Transverse colon (tissue), 4 donors: ENCODE measurements at regions not wholly inside any gene's neighbourhood (a gene's known extent, or its start where the extent isn't known, plus 50 kb on each side); places are given as distances from the start of the nearest gene placed in this dataset.

Experiments
- DNase-seq: peaks from one replicate; pipeline ENCODE4 v3.0.0-alpha.2; 2019
- H3K27ac ChIP-seq, 4 donors: fragments of 200-600 bp; sonication (generic); 2 replicates each; pipeline ENCODE4 v1.5.1; 2016 to 2018; ENCODE audit warnings: inconsistent platforms in 4 of 4
- H3K27me3 ChIP-seq: fragments of 200-600 bp; sonication (generic); 2 replicates; pipeline ENCODE4 v1.5.1; 2017; ENCODE audit warnings: inconsistent platforms
- H3K36me3 ChIP-seq, 4 donors: fragments of 200-600 bp; sonication (generic); 2 replicates each; pipeline ENCODE4 v1.5.1; 2017 to 2019; ENCODE audit warnings: inconsistent platforms in 4 of 4
- H3K4me1 ChIP-seq, 4 donors: fragments of 200-600 bp; sonication (generic); 2 replicates each; pipeline ENCODE4 v1.5.1; 2017 to 2020; ENCODE audit warnings: inconsistent platforms in 4 of 4
- H3K4me3 ChIP-seq, 4 donors: fragments of 200-600 bp; sonication (generic); 1 replicate in 1 of 4; 2 replicates in 3 of 4; pipeline versions ENCODE4 v1.5.1 to v1.6.1; 2017 to 2019; ENCODE audit warnings: inconsistent platforms in 4 of 4
- H3K9me3 ChIP-seq, 2 donors: fragments of 200-600 bp; sonication (generic); 2 replicates each; pipeline ENCODE4 v1.5.1; 2017 to 2019; ENCODE audit warnings: inconsistent platforms in 2 of 2
- EP300 ChIP-seq: sonication (generic); formaldehyde crosslinking; IDR thresholded peaks from one replicate; pipeline ENCODE4 v1.6.1; 2017; ENCODE audit warnings: antibody characterized with exemption, low read depth
- POLR2A ChIP-seq: fragments of 450-650 bp; IDR thresholded peaks from one replicate; pipeline ENCODE4 v1.6.1; 2016; ENCODE audit warnings: antibody characterized with exemption, mild to moderate bottlenecking, moderate library complexity
- POLR2AphosphoS5 ChIP-seq, 3 donors: sonication (generic); formaldehyde crosslinking; IDR thresholded peaks; one replicate each; pipeline ENCODE4 v1.6.1; 2016; ENCODE audit warnings: antibody characterized with exemption in 3 of 3
- WGBS, 2 donors: methylation state at CpG; one replicate each; pipeline ENCODE4 v1.1.5; 2018; ENCODE audit warnings: low coverage in 1 of 2; 5-methylcytosine and 5-hydroxymethylcytosine counted together
- in situ Hi-C, 4 donors: fragments of 200-750 bp; cut with MboI; loops; one replicate each; pipeline versions ENCODE4 v1.15.0 to v1.15.1; 2017; ENCODE audit warnings: low sequenced_read_pairs in 3 of 4, low pct_ligation_motif_present in 1 of 4, low pct_unique_long_range_greater_than_20kb in 1 of 4
- intact Hi-C: fragments of 100-400 bp; cut with DNase I; formaldehyde crosslinking; loops from one replicate; pipeline ENCODE4 v1.15.1; 2023; ENCODE audit warnings: low total_unique reads
- TF ChIP-seq, protein P1 (sequence below), 5 experiments: fragments of 200-600 bp in 3 of 5; fragments of 450-650 bp in 2 of 5; sonication (generic) in 3 of 5; IDR thresholded peaks; 1 replicate in 2 of 5; 2 replicates in 3 of 5; pipeline ENCODE4 v1.5.1; 2016 to 2017; ENCODE audit warnings: antibody characterized with exemption in 5 of 5, inconsistent platforms in 3 of 5, mild to moderate bottlenecking in 2 of 5, moderate library complexity in 1 of 5

DNA sequence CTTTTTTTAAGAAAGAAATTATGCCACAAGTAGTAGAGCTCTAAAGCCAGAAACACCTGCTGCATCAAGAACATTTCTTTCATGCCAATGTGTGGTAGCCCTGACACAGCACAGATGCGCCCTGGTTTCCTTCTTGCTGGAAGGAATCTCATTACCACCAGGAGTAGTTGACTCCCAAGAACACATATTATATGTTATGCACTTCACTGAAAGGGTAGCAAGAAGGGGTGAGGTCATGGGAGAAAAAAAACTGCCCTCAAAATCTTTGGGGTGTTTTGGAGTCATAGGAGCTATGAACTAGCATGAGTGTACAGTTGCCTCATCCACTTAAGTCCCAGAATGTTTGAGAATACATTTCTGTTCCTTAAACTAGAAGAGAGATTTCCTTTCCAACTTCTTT lies 185.8 kb upstream of the C1QTNF7 start:
- TF ChIP-seq, protein P1, sequence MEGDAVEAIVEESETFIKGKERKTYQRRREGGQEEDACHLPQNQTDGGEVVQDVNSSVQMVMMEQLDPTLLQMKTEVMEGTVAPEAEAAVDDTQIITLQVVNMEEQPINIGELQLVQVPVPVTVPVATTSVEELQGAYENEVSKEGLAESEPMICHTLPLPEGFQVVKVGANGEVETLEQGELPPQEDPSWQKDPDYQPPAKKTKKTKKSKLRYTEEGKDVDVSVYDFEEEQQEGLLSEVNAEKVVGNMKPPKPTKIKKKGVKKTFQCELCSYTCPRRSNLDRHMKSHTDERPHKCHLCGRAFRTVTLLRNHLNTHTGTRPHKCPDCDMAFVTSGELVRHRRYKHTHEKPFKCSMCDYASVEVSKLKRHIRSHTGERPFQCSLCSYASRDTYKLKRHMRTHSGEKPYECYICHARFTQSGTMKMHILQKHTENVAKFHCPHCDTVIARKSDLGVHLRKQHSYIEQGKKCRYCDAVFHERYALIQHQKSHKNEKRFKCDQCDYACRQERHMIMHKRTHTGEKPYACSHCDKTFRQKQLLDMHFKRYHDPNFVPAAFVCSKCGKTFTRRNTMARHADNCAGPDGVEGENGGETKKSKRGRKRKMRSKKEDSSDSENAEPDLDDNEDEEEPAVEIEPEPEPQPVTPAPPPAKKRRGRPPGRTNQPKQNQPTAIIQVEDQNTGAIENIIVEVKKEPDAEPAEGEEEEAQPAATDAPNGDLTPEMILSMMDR (IDR thresholded peaks at IDR 0.05): no peak
- TF ChIP-seq POLR2AphosphoS5 (IDR thresholded peaks at IDR 0.05): no peak
- TF ChIP-seq POLR2A: no peak
- no peak for TF ChIP-seq EP300
- Histone ChIP-seq H3K4me3 (no peak overlapping the region), H3K36me3 (no peaks in the 10 kb centered on the region), H3K27me3 (no peaks in the 10 kb centered on the region), H3K4me1 (peaks cover 0 to 3% (median 0%) of the 10 kb centered on the region in 4 donors), H3K27ac (no peak overlapping the region), H3K9me3 (no peaks in the 10 kb centered on the region)
- DNase-seq: no peak
- intact Hi-C loops: no loop called here
- WGBS, 2 donors: 83 to 91% methylated on average over 1 of the region's 1 CpG
- in situ Hi-C loops: loop anchor here in 2 of 4 donors (10.0 to 25.0 kb wide), 2 partner anchors 395 to 403 kb away; no protein-coding TSS in a partner anchor

- H3K9me3 ChIP-seq: no peaks in the 10 kb centered on the region
- TF ChIP-seq POLR2AphosphoS5 (IDR thresholded peaks at IDR 0.05) (no peak), EP300 (no peak), POLR2A (no peak)
- TF ChIP-seq, protein P1 (IDR thresholded peaks at IDR 0.05): no peak
- H3K36me3 ChIP-seq: no peaks in the 10 kb centered on the region
- H3K27ac ChIP-seq: no peak overlapping the region
- in situ Hi-C loops (loop anchor here in 2 of 4 donors (10.0 to 25.0 kb wide), 2 partner anchors 393 to 400 kb away; no protein-coding TSS in a partner anchor), intact Hi-C loops (no loop called here)
- no peak for DNase-seq
- no peak overlapping the region for H3K4me3 ChIP-seq
- WGBS, 2 donors: 92% methylated on average over 2 of the region's 2 CpGs; no CpG with 5 or more reads in 1 of the 2 donors
- peaks cover 0 to 3% (median 0%) of the 10 kb centered on the region in 4 donors for H3K4me1 ChIP-seq
- H3K27me3 ChIP-seq: no peaks in the 10 kb centered on the region
Measured at GRCh38 chr4:15244354-15244753, 183.5 kb upstream of the C1QTNF7 start.

GRCh38 chr4:15245006-15245530 lies 182.8 kb upstream of the C1QTNF7 start:
- TF ChIP-seq, protein P1 (IDR thresholded peaks at IDR 0.05): no peak
- no peak for TF ChIP-seq POLR2A
- TF ChIP-seq EP300: no peak
- H3K36me3 ChIP-seq: no peaks in the 10 kb centered on the region
- no peak overlapping the region for H3K27ac ChIP-seq
- in situ Hi-C loops: loop anchor here in 2 of 4 donors (10.0 to 25.0 kb wide), 2 partner anchors 392 to 400 kb away; no protein-coding TSS in a partner anchor
- WGBS, 2 donors: 68 to 92% methylated on average over 2 to 3 of the region's 3 CpGs
- no peak for DNase-seq
- no peaks in the 10 kb centered on the region for H3K9me3 ChIP-seq
- no peaks in the 10 kb centered on the region for H3K4me1 ChIP-seq
- H3K27me3 ChIP-seq: no peaks in the 10 kb centered on the region
- no peak overlapping the region for H3K4me3 ChIP-seq
- intact Hi-C loops: no loop called here

GRCh38 chr4:15250021-15250441 lies 177.8 kb upstream of the C1QTNF7 start:
- no peaks in the 10 kb centered on the region for H3K4me1 ChIP-seq
- intact Hi-C loops: loop anchor here (5.0 kb wide), 1 partner anchor 407 kb away; the partner anchor contains the start of gene FBXL5

More at GRCh38 chr4:15250021-15250441, 177.8 kb upstream of the C1QTNF7 start:
- Histone ChIP-seq H3K36me3 (no peaks in the 10 kb centered on the region), H3K9me3 (no peaks in the 10 kb centered on the region), H3K27ac (no peak overlapping the region), H3K27me3 (no peaks in the 10 kb centered on the region), H3K4me3 (no peak overlapping the region)
- TF ChIP-seq POLR2A (no peak), POLR2AphosphoS5 (IDR thresholded peaks at IDR 0.05) (no peak), EP300 (no peak)
- TF ChIP-seq, protein P1 (IDR thresholded peaks at IDR 0.05): no peak
- 47 to 59% methylated on average over 3 of the region's 3 CpGs for WGBS, 2 donors
- in situ Hi-C loops: no loop called here
- no peak for DNase-seq
